HCT116 (cell line): ENCODE measurements at regions not wholly inside any gene's neighbourhood (a gene's known extent, or its start where the extent isn't known, plus 50 kb on each side); places are given as distances from the start of the nearest gene placed in this dataset.

ENCODE experiments used
- ATAC-seq: fragments of 200-7000 bp; cut with Tn5 transposase; 2 replicates; pipeline ENCODE4 v1.9.1; 2020; ENCODE audit warnings: mild to moderate bottlenecking, moderate library complexity
- BruUV-seq: library from RNA; stranded (reverse); fragments of 400-500 nt; replicated peaks from 2 replicates; lab custom pipeline; 2021; lab: Mats Ljungman, UMichigan
- CTCF ChIA-PET: fragments of 300-600 bp; sonication (Branson Sonifier 250); formaldehyde crosslinking; loops from one replicate; lab custom pipeline; 2021; ENCODE audit warnings: antibody characterized with exemption; lab: Charles Lee
- POLR2A ChIA-PET: fragments of 300-600, 350-600 bp; sonication (Branson Sonifier 250); formaldehyde crosslinking; loops from one replicate; lab custom pipeline; 2021; ENCODE audit warnings: antibody characterized with exemption; lab: Charles Lee
- RAD21 ChIA-PET, 2 experiments: fragments of 300-600 bp; sonication (Branson Sonifier 250); formaldehyde crosslinking; loops; one replicate each; lab custom pipeline; 2023; ENCODE audit warnings: low total read pairs in 2 of 2; ENCODE audit not compliant: uncharacterized antibody in 2 of 2, unreplicated experiment in 2 of 2, low non-redundant PET in 1 of 2; lab: Charles Lee
- DNase-seq: peaks from one replicate; pipeline ENCODE4 v3.0.0-alpha.2; 2010; ENCODE audit warnings: low read depth, low spot score
- H2AFZ ChIP-seq: fragments of 200-600 bp; shearing (Covaris generic), sonication (generic); 2 replicates; pipeline ENCODE4 v1.6.1; 2017; ENCODE audit warnings: low read depth, mixed run types, mixed read lengths, antibody characterized with exemption, low read length; ENCODE audit not compliant: poor library complexity, severe bottlenecking
- H3K27ac ChIP-seq: 2 replicates; pipeline ENCODE4 v1.5.1; 2012; ENCODE audit warnings: low read depth, low read length
- H3K27me3 ChIP-seq: fragments of 200-600 bp; sonication (generic); 2 replicates; pipeline ENCODE4 v1.6.1; 2016; ENCODE audit warnings: mixed run types, low read length, mixed read lengths; ENCODE audit not compliant: insufficient read depth
- H3K36me3 ChIP-seq, 2 experiments: fragments of 200-500 bp in 1 of 2; fragments of 200-600 bp in 1 of 2; sonication (Bioruptor generic) in 1 of 2; sonication (generic) in 1 of 2; 2 replicates each; pipeline versions ENCODE4 v1.5.1 to v1.6.1; 2014 to 2016; ENCODE audit warnings: low read length in 2 of 2, inconsistent platforms in 1 of 2, mixed read lengths in 1 of 2, mixed run types in 1 of 2; ENCODE audit not compliant: insufficient read depth in 2 of 2, control insufficient read depth in 1 of 2
- H3K4me1 ChIP-seq, 2 experiments: fragments of 200-600 bp in 1 of 2; sonication (generic) in 1 of 2; 2 replicates each; pipeline versions ENCODE4 v1.5.1 to v1.6.1; 2012 to 2017; ENCODE audit warnings: low read length in 2 of 2, inconsistent platforms in 1 of 2, mild to moderate bottlenecking in 1 of 2, mixed read lengths in 1 of 2, mixed run types in 1 of 2, moderate library complexity in 1 of 2; ENCODE audit not compliant: insufficient read depth in 2 of 2, control insufficient read depth in 1 of 2
- H3K4me2 ChIP-seq: fragments of 200-600 bp; sonication (generic); 2 replicates; pipeline ENCODE4 v1.6.1; 2017; ENCODE audit warnings: mixed run types, low read length, mixed read lengths
- H3K4me3 ChIP-seq, 2 experiments: fragments of 200-600 bp in 1 of 2; sonication (generic) in 1 of 2; replicated peaks in 1 of 2; 2 replicates each; pipeline ENCODE4 v1.5.1; 2011 to 2016; ENCODE audit warnings: low read length in 2 of 2, control low read depth in 1 of 2, low read depth in 1 of 2, mild to moderate bottlenecking in 1 of 2, mixed read lengths in 1 of 2, mixed run types in 1 of 2
- H3K79me2 ChIP-seq: fragments of 200-600 bp; sonication (generic); 2 replicates; pipeline ENCODE4 v1.6.1; 2017; ENCODE audit warnings: mild to moderate bottlenecking, mixed run types, low read length, moderate library complexity, mixed read lengths; ENCODE audit not compliant: insufficient read depth
- H3K9ac ChIP-seq: fragments of 200-600 bp; sonication (generic); 2 replicates; pipeline ENCODE4 v1.6.1; 2016; ENCODE audit warnings: low read length, mixed read lengths
- H3K9me2 ChIP-seq: fragments of 200-600 bp; sonication (generic), shearing (Covaris generic); 2 replicates; pipeline ENCODE4 v1.6.1; 2017; ENCODE audit warnings: mixed run types, mild to moderate bottlenecking, moderate library complexity; ENCODE audit not compliant: insufficient read depth
- H3K9me3 ChIP-seq, 2 experiments: fragments of 200-500 bp in 1 of 2; fragments of 200-600 bp in 1 of 2; sonication (Bioruptor generic) in 1 of 2; sonication (generic) in 1 of 2; 2 replicates each; pipeline ENCODE4 v1.6.1; 2014 to 2017; ENCODE audit warnings: low read length in 2 of 2, mixed read lengths in 2 of 2, inconsistent platforms in 1 of 2, low read depth in 1 of 2, mild to moderate bottlenecking in 1 of 2, mixed run types in 1 of 2, moderate library complexity in 1 of 2; ENCODE audit not compliant: control insufficient read depth in 1 of 2, insufficient read depth in 1 of 2
- H4K20me1 ChIP-seq: fragments of 200-600 bp; sonication (generic), shearing (Covaris generic); 2 replicates; pipeline ENCODE4 v1.6.1; 2017; ENCODE audit warnings: mixed run types, mild to moderate bottlenecking, moderate library complexity; ENCODE audit not compliant: insufficient read depth
- ATF3 ChIP-seq: IDR thresholded peaks from 2 replicates; pipeline ENCODE4 v1.6.1; 2012
- CEBPB ChIP-seq: IDR thresholded peaks from 2 replicates; pipeline ENCODE4 v1.6.1; 2012; ENCODE audit warnings: low read depth
- CTCF ChIP-seq, 3 experiments: fragments of 200-600 bp in 1 of 3; sonication (generic) in 1 of 3; IDR thresholded peaks in 2 of 3; conservative IDR thresholded peaks in 1 of 3; 2 replicates each; pipeline ENCODE4 v1.5.1; 2012 to 2017; ENCODE audit warnings: low read depth in 2 of 3, low read length in 2 of 3, antibody characterized with exemption in 1 of 3, borderline replicate concordance in 1 of 3, control low read depth in 1 of 3, mild to moderate bottlenecking in 1 of 3, mixed read lengths in 1 of 3, mixed run types in 1 of 3, moderate library complexity in 1 of 3; ENCODE audit not compliant: insufficient read depth in 1 of 3
- ELF1 ChIP-seq: IDR thresholded peaks from 2 replicates; pipeline ENCODE4 v1.6.1; 2012; ENCODE audit warnings: low read depth, borderline replicate concordance
- EZH2 ChIP-seq: fragments of 200-600 bp; sonication (generic); IDR thresholded peaks from 2 replicates; pipeline ENCODE4 v1.6.1; 2017; ENCODE audit warnings: antibody characterized with exemption, mixed run types
- EZH2phosphoT487 ChIP-seq: fragments of 200-600 bp; IDR thresholded peaks from 2 replicates; pipeline ENCODE4 v1.6.1; 2018; ENCODE audit warnings: antibody characterized with exemption, borderline replicate concordance
- FOSL1 ChIP-seq: IDR thresholded peaks from 2 replicates; pipeline ENCODE4 v1.6.1; 2012; ENCODE audit warnings: low read depth
- POLR2A ChIP-seq: IDR thresholded peaks from 2 replicates; pipeline ENCODE4 v1.7.0; 2011; ENCODE audit warnings: borderline replicate concordance; ENCODE audit not compliant: insufficient read depth, insufficient read length; ENCODE audit errors: extremely low read depth
- REST ChIP-seq: IDR thresholded peaks from 2 replicates; pipeline ENCODE4 v1.6.1; 2012; ENCODE audit warnings: low read depth
- SIN3A ChIP-seq: IDR thresholded peaks from 2 replicates; pipeline ENCODE4 v1.6.1; 2012; ENCODE audit warnings: low read depth
- SP1 ChIP-seq: IDR thresholded peaks from 2 replicates; pipeline ENCODE4 v1.6.1; 2012; ENCODE audit warnings: low read depth
- TCF7L2 ChIP-seq: IDR thresholded peaks from 2 replicates; pipeline ENCODE4 v1.7.0; 2011; ENCODE audit warnings: borderline replicate concordance, inconsistent platforms; ENCODE audit not compliant: insufficient read depth, insufficient read length; ENCODE audit errors: extremely low read depth
- ZFX ChIP-seq: fragments of 450-650 bp; IDR thresholded peaks from 2 replicates; pipeline ENCODE4 v1.6.1; 2017
- ZNF274 ChIP-seq: fragments of 200-500 bp; sonication (Bioruptor generic); IDR thresholded peaks from 2 replicates; pipeline ENCODE4 v1.6.1; 2014; ENCODE audit warnings: mild to moderate bottlenecking, low read depth, low read length, inconsistent platforms
- intact Hi-C: fragments of 100-400 bp; cut with micrococcal nuclease; formaldehyde crosslinking; loops from 2 replicates; pipeline ENCODE4 v1.10.0; 2022
- TF ChIP-seq, protein P1 (sequence below): IDR thresholded peaks from 2 replicates; pipeline ENCODE4 v1.6.1; 2011; ENCODE audit warnings: mild to moderate bottlenecking, low read length, moderate library complexity; ENCODE audit not compliant: insufficient replicate concordance; ENCODE audit errors: extremely low read depth
- TF ChIP-seq, protein P2 (sequence below): IDR thresholded peaks from 2 replicates; pipeline ENCODE4 v1.6.1; 2012

DNA sequence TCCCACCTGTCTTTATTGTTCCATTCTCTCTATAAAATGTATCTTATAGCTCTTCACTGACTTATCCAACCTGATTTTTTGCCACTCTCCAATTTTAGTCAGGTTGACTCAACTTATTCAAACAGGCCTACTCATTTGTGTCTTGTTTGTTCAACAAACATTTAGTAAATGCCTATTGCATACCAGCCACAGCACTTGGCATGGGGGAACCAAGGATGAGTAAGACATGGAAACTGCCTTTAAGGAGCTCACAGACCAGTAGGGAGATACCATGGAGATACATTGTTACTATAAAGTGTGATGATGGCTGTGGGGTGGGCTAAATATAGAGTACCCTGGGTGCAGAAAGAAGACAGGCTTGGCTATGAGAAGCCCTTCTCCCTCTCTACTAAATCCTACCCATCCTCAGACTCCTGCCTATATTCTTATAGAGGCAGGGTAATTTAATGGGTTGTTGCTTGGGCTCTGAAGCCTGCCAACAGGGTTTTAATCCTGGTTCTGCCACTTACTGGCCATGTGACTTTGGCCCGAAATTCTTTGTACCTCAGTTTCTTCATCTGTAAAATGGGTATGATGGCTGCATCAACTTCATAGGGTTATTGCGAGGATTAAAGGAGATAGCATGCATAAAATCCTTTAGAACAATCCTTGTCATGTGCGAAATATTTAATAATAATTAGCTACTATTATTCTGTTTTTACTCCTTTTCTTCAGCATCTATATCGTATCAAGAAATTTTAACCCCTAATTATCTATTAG is 348.5 kb upstream of the UMPS start:
- Histone ChIP-seq H3K27me3 (peaks cover 82% of the 10 kb centered on the region), H3K79me2 (no peaks in the 10 kb centered on the region), H3K9ac (no peak overlapping the region), H3K9me2 (no peaks in the 10 kb centered on the region), H3K27ac (no peak overlapping the region), H4K20me1 (no peaks in the 10 kb centered on the region), H2AFZ (no peak overlapping the region), H3K4me2 (no peak overlapping the region), H3K4me3 (no peak overlapping the region), H3K36me3 (no peaks in the 10 kb centered on the region), H3K9me3 (no peaks in the 10 kb centered on the region), H3K4me1 (no peaks in the 10 kb centered on the region)
- DNase-seq (no peak), ATAC-seq (no peak)
- TF ChIP-seq SP1 (no peak), POLR2A (no peak), ZFX (no peak), EZH2 (no peak), FOSL1 (no peak), CTCF (IDR thresholded peaks at IDR 0.05 in 2 of 3, conservative IDR thresholded peaks at IDR 0.05 in 1 of 3; ENCODE audit: borderline replicate concordance in 1 of 3, insufficient read depth in 1 of 3, low read depth in 2 of 3, low read length in 2 of 3) (no peak), SIN3A (no peak), EZH2phosphoT487 (no peak), REST (no peak), CEBPB (no peak), ELF1 (no peak), ATF3 (no peak), ZNF274 (no peak), TCF7L2 (no peak)
- TF ChIP-seq, protein P1, sequence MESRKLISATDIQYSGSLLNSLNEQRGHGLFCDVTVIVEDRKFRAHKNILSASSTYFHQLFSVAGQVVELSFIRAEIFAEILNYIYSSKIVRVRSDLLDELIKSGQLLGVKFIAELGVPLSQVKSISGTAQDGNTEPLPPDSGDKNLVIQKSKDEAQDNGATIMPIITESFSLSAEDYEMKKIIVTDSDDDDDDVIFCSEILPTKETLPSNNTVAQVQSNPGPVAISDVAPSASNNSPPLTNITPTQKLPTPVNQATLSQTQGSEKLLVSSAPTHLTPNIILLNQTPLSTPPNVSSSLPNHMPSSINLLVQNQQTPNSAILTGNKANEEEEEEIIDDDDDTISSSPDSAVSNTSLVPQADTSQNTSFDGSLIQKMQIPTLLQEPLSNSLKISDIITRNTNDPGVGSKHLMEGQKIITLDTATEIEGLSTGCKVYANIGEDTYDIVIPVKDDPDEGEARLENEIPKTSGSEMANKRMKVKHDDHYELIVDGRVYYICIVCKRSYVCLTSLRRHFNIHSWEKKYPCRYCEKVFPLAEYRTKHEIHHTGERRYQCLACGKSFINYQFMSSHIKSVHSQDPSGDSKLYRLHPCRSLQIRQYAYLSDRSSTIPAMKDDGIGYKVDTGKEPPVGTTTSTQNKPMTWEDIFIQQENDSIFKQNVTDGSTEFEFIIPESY: no peak
- TF ChIP-seq, protein P2, sequence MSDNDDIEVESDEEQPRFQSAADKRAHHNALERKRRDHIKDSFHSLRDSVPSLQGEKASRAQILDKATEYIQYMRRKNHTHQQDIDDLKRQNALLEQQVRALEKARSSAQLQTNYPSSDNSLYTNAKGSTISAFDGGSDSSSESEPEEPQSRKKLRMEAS: no peak
- ChIA-PET POLR2A (no interaction called here), CTCF (no interaction called here), RAD21 (no interaction called here)
- BruUV-seq: no TSS peak
- intact Hi-C loops: no loop called here
